ENCODE measurements at regions not wholly inside any gene's neighbourhood (a gene's known extent, or its start where the extent isn't known, plus 50 kb on each side); places are given as distances from the start of the nearest gene placed in this dataset.

- no peak for TF ChIP-seq CTCF (conservative IDR thresholded peaks at IDR 0.05)
- no peak for TF ChIP-seq ZFX (IDR thresholded peaks at IDR 0.05)
These were observed 117.0 kb downstream of the KBTBD2 start for GRCh38 chr7:32774541-32774951.
